ENCODE measurements at regions not wholly inside any gene's neighbourhood (a gene's known extent, or its start where the extent isn't known, plus 50 kb on each side); places are given as distances from the start of the nearest gene placed in this dataset.

DNA sequence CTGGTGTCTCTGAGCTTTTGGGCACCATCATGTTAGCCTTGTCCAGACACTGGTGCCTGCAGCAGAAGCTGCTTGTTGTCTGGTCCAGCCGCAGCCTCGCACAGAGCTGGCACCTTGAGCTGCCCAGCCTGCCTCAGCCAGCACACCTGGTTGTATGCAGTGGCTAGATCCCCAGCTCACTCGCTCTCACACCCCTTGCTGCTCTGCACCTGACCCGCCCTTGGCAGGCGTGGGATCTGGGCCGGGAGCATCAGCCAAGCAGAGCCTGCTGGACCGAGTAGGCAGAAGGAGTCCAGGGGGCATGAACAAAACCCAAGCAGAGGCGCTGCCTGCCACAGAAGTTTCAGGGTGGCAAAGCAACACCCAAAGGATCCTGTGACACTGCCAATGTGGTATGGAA is 79.7 kb upstream of the ITGB1 start:
- no peak overlapping the region for H3K27ac ChIP-seq (ENCODE audit: low read depth, low read length)
- no peaks in the 10 kb centered on the region for H3K9me3 ChIP-seq (ENCODE audit: insufficient read depth in 2 of 2, low read depth in 1 of 2, low read length in 1 of 2)
- H4K91ac ChIP-seq (replicated peaks; ENCODE audit: insufficient read length, low read length): no peak overlapping the region
- no peak overlapping the region for H3K56ac ChIP-seq (replicated peaks; ENCODE audit: insufficient read length, low read depth, low read length)
- no peak overlapping the region for H3K14ac ChIP-seq (ENCODE audit: insufficient read length)
- H3K18ac ChIP-seq (ENCODE audit: extremely low read depth, low read length): 0 out of 2 replicates have a peak overlapping the region, but pooled peaks have one; percentile 9
- no peaks in the 10 kb centered on the region; a peak in 1 of 7 replicates for H3K27me3 ChIP-seq (replicated peaks in 1 of 4; ENCODE audit: control insufficient read depth in 3 of 4, extremely low read depth in 1 of 4, insufficient read depth in 3 of 4, low read length in 3 of 4)
- no peak overlapping the region for H3K4me3 ChIP-seq (ENCODE audit: extremely low read depth in 1 of 4, insufficient read depth in 2 of 4, low read depth in 3 of 4, low read length in 4 of 4)
- H4K5ac ChIP-seq (ENCODE audit: insufficient read length, low read depth, low read length): no peak overlapping the region
- no peak overlapping the region for H3K9ac ChIP-seq (replicated peaks in 1 of 4; ENCODE audit: extremely low read depth in 1 of 4, low read depth in 3 of 4, low read length in 3 of 4)
- WGBS, 2 experiments (ENCODE audit: extremely low coverage in 1 of 2, insufficient coverage in 1 of 2, insufficient read length in 1 of 2, insufficient replicate concordance in 2 of 2, low coverage in 1 of 2, low lambda C conversion rate in 2 of 2, missing lambda C conversion rate in 1 of 2): 96% methylated on average over 8 of the region's 8 CpGs; no CpG with 5 or more reads in 1 of the 2 experiments
- no peak for FAIRE-seq
- H2BK15ac ChIP-seq (ENCODE audit: low read length): no peak overlapping the region; the same call in 1 of the 2 replicates
- peak overlapping the region; percentile 29; the same call in 1 of the 2 replicates for H2BK20ac ChIP-seq (ENCODE audit: low read length)
- no peaks in the 10 kb centered on the region for H3K79me2 ChIP-seq (ENCODE audit: control insufficient read depth in 1 of 2, insufficient read depth in 2 of 2, low read length in 2 of 2)
- H2BK12ac ChIP-seq (ENCODE audit: low read depth, low read length): peak overlapping the region; percentile 77; the same call in 1 of the 2 replicates
- H2AFZ ChIP-seq (ENCODE audit: low read length): 0 out of 2 replicates have a peak overlapping the region, but pooled peaks have one; percentile 19
- peaks cover 3 to 9% (median 6%) of the 10 kb centered on the region in 4 experiments; a peak in 5 of 7 replicates for H3K4me1 ChIP-seq (replicated peaks in 1 of 4; ENCODE audit: control insufficient read depth in 3 of 4, insufficient read depth in 4 of 4, low read length in 3 of 4)
- no peak for DNase-seq (ENCODE audit: low read depth in 1 of 2, low spot score in 2 of 2)
- no peaks in the 10 kb centered on the region for H4K20me1 ChIP-seq (replicated peaks in 1 of 2; ENCODE audit: control insufficient read depth in 1 of 2, insufficient read depth in 2 of 2, low read length in 2 of 2)
- H3K4me2 ChIP-seq (ENCODE audit: insufficient read depth in 1 of 2, low read depth in 2 of 2, low read length in 2 of 2): no peak overlapping the region
- no peak overlapping the region for H2BK5ac ChIP-seq (ENCODE audit: low read depth, low read length)
- H2BK120ac ChIP-seq (replicated peaks; ENCODE audit: low read depth, low read length): peak overlapping the region; percentile 47
- no peak overlapping the region for H4K8ac ChIP-seq (ENCODE audit: extremely low read depth, insufficient read depth, low read length)
- no peaks in the 10 kb centered on the region for H3K79me1 ChIP-seq (ENCODE audit: low read depth, low read length)
- POLR2A ChIA-PET (ENCODE audit: partially characterized antibody): no interaction called here
- H3K36me3 ChIP-seq (ENCODE audit: control insufficient read depth in 2 of 4, insufficient read depth in 4 of 4, low read length in 3 of 4): no peaks in the 10 kb centered on the region
- H3K23ac ChIP-seq (ENCODE audit: insufficient read length): no peak overlapping the region
- 0 out of 2 replicates have a peak overlapping the region, but pooled peaks have one; percentile 6 for H2AK5ac ChIP-seq (ENCODE audit: low read depth, low read length)
- no peak overlapping the region for H3K4ac ChIP-seq (replicated peaks; ENCODE audit: insufficient read length, low read depth, low read length)
- CTCF ChIA-PET (ENCODE audit: partially characterized antibody): interaction anchor here (0.6 to 4.2 kb wide), 5 partner anchors 20 to 35 kb away, joined by 3 to 17 read pairs (median 4); no protein-coding TSS in a partner anchor
- H3K23me2 ChIP-seq (ENCODE audit: low read depth, low read length): no peaks in the 10 kb centered on the region
- TF ChIP-seq KDM1A (IDR thresholded peaks at IDR 0.05; ENCODE audit: borderline replicate concordance, low read length): no peak
- no peak for TF ChIP-seq TBP (IDR thresholded peaks at IDR 0.05; ENCODE audit: low read depth, low read length)
- no peak for TF ChIP-seq RNF2 (IDR thresholded peaks at IDR 0.05; ENCODE audit: borderline replicate concordance, low read depth, low read length, missing control alignments, poor library complexity, severe bottlenecking)
- no peak for TF ChIP-seq POLR2A (IDR thresholded peaks at IDR 0.05; ENCODE audit: control extremely low read depth in 1 of 2, low read depth in 2 of 2, low read length in 2 of 2)
- TF ChIP-seq TAF1 (IDR thresholded peaks at IDR 0.05; ENCODE audit: low read depth, low read length): no peak
- TF ChIP-seq TCF12 (IDR thresholded peaks at IDR 0.05; ENCODE audit: low read depth, low read length): no peak

Data from H1 (cell line).